SH-SY5Y (cell line): ENCODE measurements at regions not wholly inside any gene's neighbourhood (a gene's known extent, or its start where the extent isn't known, plus 50 kb on each side); places are given as distances from the start of the nearest gene placed in this dataset.

Experiments used
- GATA2 ChIP-seq: IDR thresholded peaks from 2 replicates; pipeline ENCODE4 v1.6.1; 2011; ENCODE audit warnings: mild to moderate bottlenecking, low read depth, low read length
- GATA3 ChIP-seq: IDR thresholded peaks from 2 replicates; pipeline ENCODE4 v1.6.1; 2011; ENCODE audit warnings: low read depth, mild to moderate bottlenecking, low read length, moderate library complexity

DNA sequence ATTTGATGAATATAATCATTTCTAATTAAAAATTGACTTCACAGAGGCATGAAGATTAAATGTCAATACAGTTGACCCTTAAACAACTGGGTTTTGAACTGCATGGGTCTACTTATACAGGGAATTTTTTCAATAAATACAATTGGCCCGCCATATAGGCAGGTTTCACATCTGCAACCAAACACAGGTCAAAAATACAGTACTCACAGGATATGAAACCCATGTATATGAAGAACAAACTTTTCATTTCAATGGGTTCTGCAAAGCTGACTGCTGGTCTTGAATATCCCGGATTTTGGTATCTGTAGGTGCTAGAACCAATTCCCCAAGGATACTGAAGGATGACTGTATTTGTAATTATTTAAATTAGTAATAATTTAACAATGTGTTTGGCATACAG, 555.6 kb downstream of the EPHA4 start:
- TF ChIP-seq GATA3 (no peak), GATA2 (no peak)
